HL-60 (cell line): ENCODE measurements at regions not wholly inside any gene's neighbourhood (a gene's known extent, or its start where the extent isn't known, plus 50 kb on each side); places are given as distances from the start of the nearest gene placed in this dataset.

Source experiments
- CTCF ChIP-seq: IDR thresholded peaks from one replicate; pipeline ENCODE4 v1.5.1; 2011; ENCODE audit warnings: low read length, control low read depth, inconsistent platforms; ENCODE audit not compliant: insufficient read depth
- GABPA ChIP-seq: IDR thresholded peaks from 2 replicates; pipeline ENCODE4 v1.6.1; 2012; ENCODE audit warnings: low read depth
- POLR2AphosphoS5 ChIP-seq: IDR thresholded peaks from 2 replicates; pipeline ENCODE4 v1.6.1; 2012; ENCODE audit warnings: low read depth
- REST ChIP-seq: IDR thresholded peaks from 2 replicates; pipeline ENCODE4 v1.6.1; 2012; ENCODE audit warnings: low read depth; ENCODE audit not compliant: insufficient replicate concordance

GRCh38 chr1:229184066-229184465 lies 86.8 kb upstream of the RAB4A start:
- TF ChIP-seq POLR2AphosphoS5 (no peak), REST (no peak), CTCF (no peak), GABPA (no peak)
